GM13976 (cell line): ENCODE measurements at regions not wholly inside any gene's neighbourhood (a gene's known extent, or its start where the extent isn't known, plus 50 kb on each side); places are given as distances from the start of the nearest gene placed in this dataset.
"Not testable (repeated sequence)": the region's sequence is repeated elsewhere in the genome, so short reads cannot be mapped to it uniquely, and the experiment has no call there.

Experiments used
- DNase-seq: peaks from one replicate; pipeline ENCODE4 v3.0.0; 2012; ENCODE audit warnings: low spot score
- in situ Hi-C: fragments of 300-500 bp; cut with MboI; formaldehyde crosslinking; loops from one replicate; pipeline ENCODE4 v1.12.0; 2022; ENCODE audit warnings: low sequenced_read_pairs, mixed read lengths, inconsistent platforms; ENCODE audit not compliant: unreplicated experiment
- TF ChIP-seq, protein P1 (sequence below): IDR thresholded peaks from 2 replicates; pipeline ENCODE4 v1.5.1; 2012; ENCODE audit warnings: borderline replicate concordance, mild to moderate bottlenecking; ENCODE audit not compliant: insufficient read depth; ENCODE audit errors: extremely low read depth, missing control alignments, control extremely low read depth

DNA sequence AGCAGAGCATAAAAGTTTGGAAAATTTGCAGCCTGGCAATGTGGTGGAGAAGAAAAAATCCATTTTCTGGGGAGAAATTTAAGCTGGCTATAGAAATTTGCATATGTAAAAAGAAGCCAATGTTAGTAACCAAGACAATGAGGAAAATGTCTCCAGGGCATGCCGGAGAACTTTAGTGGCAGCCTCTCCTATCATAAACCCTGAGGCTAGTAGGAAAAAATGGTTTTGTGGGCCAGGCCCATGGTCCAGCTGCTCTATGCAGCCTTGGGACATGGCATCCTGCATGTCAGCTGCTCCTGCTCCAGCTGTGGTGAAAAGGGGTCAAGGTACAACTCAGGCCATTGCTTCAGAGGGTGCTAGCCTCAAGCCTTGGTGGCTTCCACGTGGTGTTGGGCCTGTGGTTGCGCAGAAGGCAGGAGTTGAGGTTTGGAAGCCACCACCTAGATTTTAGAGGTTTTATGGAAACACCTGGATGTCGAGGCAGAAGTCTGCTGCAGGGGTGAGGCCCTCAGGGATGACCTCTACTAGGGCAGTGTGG, 101.8 kb upstream of the SYNCRIP start:
- in situ Hi-C loops: no loop called here
- TF ChIP-seq, protein P1, sequence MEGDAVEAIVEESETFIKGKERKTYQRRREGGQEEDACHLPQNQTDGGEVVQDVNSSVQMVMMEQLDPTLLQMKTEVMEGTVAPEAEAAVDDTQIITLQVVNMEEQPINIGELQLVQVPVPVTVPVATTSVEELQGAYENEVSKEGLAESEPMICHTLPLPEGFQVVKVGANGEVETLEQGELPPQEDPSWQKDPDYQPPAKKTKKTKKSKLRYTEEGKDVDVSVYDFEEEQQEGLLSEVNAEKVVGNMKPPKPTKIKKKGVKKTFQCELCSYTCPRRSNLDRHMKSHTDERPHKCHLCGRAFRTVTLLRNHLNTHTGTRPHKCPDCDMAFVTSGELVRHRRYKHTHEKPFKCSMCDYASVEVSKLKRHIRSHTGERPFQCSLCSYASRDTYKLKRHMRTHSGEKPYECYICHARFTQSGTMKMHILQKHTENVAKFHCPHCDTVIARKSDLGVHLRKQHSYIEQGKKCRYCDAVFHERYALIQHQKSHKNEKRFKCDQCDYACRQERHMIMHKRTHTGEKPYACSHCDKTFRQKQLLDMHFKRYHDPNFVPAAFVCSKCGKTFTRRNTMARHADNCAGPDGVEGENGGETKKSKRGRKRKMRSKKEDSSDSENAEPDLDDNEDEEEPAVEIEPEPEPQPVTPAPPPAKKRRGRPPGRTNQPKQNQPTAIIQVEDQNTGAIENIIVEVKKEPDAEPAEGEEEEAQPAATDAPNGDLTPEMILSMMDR: no peak
- DNase-seq: no peak

DNA sequence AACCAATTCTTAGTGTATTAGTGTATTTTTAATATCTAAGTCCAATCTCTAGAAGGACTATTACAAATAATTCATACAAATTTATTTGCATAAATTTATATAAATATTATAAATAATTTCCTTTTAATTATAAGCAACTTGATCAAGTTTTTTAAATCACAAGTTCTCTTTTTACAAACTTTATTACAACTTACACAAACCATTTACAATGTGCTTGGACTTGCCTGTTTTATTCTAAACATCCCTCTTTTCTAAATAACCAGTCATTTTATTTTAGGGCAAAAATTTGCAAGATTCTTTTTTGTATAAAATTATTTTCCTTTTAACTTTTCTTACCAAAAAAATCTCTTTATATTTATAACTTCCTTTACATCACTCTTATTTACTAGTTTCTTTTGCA, 83.5 kb upstream of the SYNCRIP start:
- in situ Hi-C loops: no loop called here
- no peak for DNase-seq
- TF ChIP-seq, protein P1: no peak

DNA sequence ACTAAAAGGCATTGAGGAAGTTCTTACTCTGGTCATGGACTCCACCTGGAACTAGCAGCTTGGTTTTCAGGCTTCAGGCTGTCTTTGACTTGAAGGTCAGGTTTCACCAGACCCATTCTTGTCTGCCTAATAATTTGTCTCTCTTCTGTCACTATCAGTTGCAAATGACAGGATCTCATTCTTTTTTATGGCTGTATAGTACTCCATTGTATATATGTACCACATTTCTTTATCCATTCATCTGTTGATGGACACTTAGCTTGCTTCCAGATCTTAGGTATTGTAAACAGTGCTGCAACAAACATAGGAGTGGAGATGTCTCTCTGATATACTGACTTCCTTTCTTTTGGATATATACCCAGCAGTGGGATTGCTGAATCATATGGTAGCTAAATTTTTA, 73.1 kb upstream of the SYNCRIP start:
- no peak for DNase-seq
- in situ Hi-C loops: no loop called here
- TF ChIP-seq, protein P1: no peak

DNA sequence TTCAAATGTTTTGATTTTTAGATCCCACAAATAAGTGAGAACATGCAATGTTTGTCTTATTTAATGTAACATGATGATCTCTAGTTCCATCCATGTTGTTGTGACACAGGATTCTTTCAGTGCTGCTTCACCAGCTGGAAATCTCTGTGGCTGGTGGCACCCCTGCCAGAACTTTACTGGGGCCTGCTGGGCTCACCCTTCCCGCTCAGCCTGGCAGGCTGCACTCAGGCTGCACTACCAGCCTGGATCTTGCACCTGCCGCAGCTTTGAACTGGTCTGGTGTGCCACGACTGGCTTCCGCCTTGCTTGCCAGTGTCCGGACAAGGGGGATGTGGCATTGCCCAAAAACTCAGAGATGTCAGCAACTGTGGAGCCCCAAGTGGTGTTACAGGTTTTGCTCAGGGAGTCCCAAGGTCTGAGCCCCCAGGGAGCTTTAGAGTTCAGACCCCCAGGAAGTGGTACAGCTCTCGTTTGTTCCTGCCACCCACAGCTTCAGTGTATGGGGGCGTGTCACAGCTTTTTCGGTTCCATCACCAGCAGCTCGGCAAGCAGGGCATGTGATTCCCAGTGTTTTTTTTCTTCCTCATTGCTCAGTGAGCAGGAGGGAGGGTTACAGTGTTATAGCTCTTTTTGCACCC, 72.3 kb upstream of the SYNCRIP start:
- in situ Hi-C loops: no loop called here
- TF ChIP-seq, protein P1: no peak
- no peak for DNase-seq

DNA sequence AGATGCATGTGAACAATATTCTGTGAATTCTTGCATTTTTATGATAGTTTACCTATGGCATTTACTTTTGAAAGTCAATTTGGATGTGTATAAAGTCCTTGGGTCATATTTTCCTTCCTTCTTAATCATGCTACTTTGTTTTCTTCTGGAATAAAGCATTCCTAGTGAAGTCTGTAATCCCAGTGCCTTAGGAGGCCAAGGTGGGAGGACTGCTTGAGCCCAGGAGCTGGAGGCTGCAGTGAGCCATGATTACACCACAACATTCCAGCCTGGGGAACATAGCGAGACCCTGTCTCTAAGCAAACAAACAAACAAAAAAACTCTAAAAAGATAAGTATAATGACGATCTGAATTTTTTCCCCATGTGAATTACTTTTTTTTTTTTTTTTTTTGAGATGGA, 69.7 kb upstream of the SYNCRIP start:
- DNase-seq: no peak
- in situ Hi-C loops: no loop called here
- TF ChIP-seq, protein P1: no peak

DNA sequence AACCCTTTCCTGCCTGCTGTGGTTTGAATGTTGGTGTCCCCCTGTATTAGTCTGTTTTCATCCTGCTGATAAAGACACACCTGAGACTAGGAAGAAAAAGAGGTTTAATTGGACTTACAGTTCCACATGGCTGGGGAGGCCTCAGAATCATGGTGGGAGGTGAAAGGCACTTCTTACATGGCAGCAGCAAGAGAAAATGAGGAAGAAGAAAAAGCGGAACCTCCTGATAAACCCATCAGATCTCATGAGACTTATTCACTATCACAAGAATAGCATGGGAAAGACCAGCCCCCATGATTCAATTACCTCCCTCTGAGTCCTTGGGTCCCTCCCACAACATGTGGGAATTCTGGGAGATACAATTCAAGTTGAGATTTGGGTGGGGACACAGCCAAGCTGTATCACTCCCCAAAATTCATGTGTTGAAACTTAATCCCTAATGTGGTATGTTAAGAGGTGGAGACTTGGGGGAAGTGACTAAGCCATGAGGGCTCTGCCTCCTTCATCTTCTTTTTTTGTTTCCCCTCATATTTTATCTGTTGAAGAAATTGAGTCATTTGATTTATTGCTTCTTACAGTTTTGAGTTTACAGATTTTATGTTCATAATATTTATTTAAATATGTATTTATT, 64.9 kb upstream of the SYNCRIP start:
- DNase-seq, in situ Hi-C loops: not testable (repeated sequence)

DNA sequence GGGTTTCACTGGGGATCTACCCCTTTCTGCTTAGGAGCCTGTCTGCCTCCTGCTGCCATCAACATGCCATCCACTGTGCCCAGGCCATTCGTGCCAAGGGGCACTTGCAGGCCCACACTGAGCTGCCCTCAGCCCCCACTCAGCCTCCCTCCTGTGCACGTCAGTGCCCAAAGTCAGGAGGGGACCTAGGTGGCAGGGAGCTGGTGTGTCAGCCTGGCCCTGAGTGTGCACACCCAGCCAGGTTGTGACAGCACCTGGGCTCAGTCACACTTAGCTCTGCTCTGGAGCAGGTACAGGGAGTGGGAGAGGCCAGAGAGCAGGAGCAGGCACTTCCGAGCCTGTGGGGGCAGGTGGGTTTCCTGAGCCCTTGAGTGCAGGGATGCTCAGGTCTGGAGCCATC, 63.6 kb upstream of the SYNCRIP start:
- no peak for DNase-seq
- TF ChIP-seq, protein P1: no peak
- in situ Hi-C loops: no loop called here
